Muscle of leg (tissue), 3 donors: ENCODE measurements at regions not wholly inside any gene's neighbourhood (a gene's known extent, or its start where the extent isn't known, plus 50 kb on each side); places are given as distances from the start of the nearest gene placed in this dataset.
"Not testable (repeated sequence)": the region's sequence is repeated elsewhere in the genome, so short reads cannot be mapped to it uniquely, and the experiment has no call there.

Experiments
- DNase-seq: peaks from one replicate; pipeline ENCODE4 v3.0.0; 2013
- H3K27ac ChIP-seq: one replicate; pipeline ENCODE4 v1.5.1; 2013; ENCODE audit warnings: mild to moderate bottlenecking, low read length, control low read depth
- H3K27me3 ChIP-seq: one replicate; pipeline ENCODE4 v1.6.1; 2013; ENCODE audit warnings: low read length; ENCODE audit not compliant: control insufficient read depth, insufficient read depth
- H3K36me3 ChIP-seq: one replicate; pipeline ENCODE4 v1.6.1; 2013; ENCODE audit warnings: low read length; ENCODE audit not compliant: control insufficient read depth, insufficient read depth
- H3K4me1 ChIP-seq: one replicate; pipeline ENCODE4 v1.6.1; 2013; ENCODE audit warnings: low read length; ENCODE audit not compliant: control insufficient read depth, insufficient read depth
- H3K4me3 ChIP-seq: one replicate; pipeline ENCODE4 v1.5.1; 2013; ENCODE audit warnings: low read length, control low read depth
- H3K9me3 ChIP-seq: replicated peaks from 2 replicates; pipeline ENCODE4 v1.6.1; 2013; ENCODE audit warnings: low read depth, low read length; ENCODE audit not compliant: control insufficient read depth
- WGBS: methylation state at CpG from one replicate; pipeline ENCODE4 v1.1.5; 2013; ENCODE audit warnings: missing lambda C conversion rate; ENCODE audit not compliant: insufficient coverage; 5-methylcytosine and 5-hydroxymethylcytosine counted together

- no peak for DNase-seq
- H3K9me3 ChIP-seq, result peaks cover 48% of the 10 kb centered on the region
- H3K4me3 ChIP-seq, result no peak overlapping the region
- no peaks in the 10 kb centered on the region for H3K36me3 ChIP-seq
- H3K27ac ChIP-seq, result no peak overlapping the region
- 92% methylated on average over 13 of the region's 15 CpGs for WGBS
- no peaks in the 10 kb centered on the region for H3K4me1 ChIP-seq
- H3K27me3 ChIP-seq, result no peaks in the 10 kb centered on the region
These were observed 138.0 kb upstream of the WSB1 start for GRCh38 chr17:27155866-27156265.

GRCh38 chr17:27157297-27157696 lies 136.6 kb upstream of the WSB1 start:
- WGBS, result 85% methylated on average over 5 of the region's 8 CpGs
- Histone ChIP-seq H3K36me3 (no peaks in the 10 kb centered on the region), H3K4me3 (no peak overlapping the region), H3K27ac (no peak overlapping the region), H3K27me3 (no peaks in the 10 kb centered on the region), H3K4me1 (no peaks in the 10 kb centered on the region), H3K9me3 (peaks cover 48% of the 10 kb centered on the region)
- no peak for DNase-seq

DNA sequence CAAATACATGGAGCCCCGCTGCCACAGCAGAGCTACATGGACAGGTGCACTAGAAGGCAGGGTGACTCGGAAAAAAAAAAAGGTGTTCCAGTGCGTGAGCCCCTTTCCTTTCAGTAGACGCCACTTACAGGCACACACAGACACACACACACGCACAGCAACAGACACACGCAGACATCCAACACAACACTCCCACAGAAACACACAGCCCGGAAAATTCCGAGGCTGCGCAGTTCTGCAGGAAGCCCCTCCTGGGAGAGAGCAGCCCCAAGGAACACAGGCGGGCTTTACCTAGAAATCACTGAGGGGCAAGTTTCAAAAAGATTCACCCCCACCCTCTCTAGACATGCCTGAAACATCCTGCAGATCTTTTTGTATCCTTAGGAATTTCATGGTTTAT lies 136.0 kb upstream of the WSB1 start:
- WGBS, result 96% methylated on average over 6 of the region's 10 CpGs
- H3K4me1 ChIP-seq, result no peaks in the 10 kb centered on the region
- no peaks in the 10 kb centered on the region for H3K36me3 ChIP-seq
- H3K27me3 ChIP-seq, result no peaks in the 10 kb centered on the region
- no peak overlapping the region for H3K27ac ChIP-seq
- no peak overlapping the region for H3K4me3 ChIP-seq
- peaks cover 43% of the 10 kb centered on the region for H3K9me3 ChIP-seq
- DNase-seq, result no peak

- no peak for DNase-seq
- Histone ChIP-seq H3K36me3 (no peaks in the 10 kb centered on the region), H3K27me3 (no peaks in the 10 kb centered on the region), H3K9me3 (peaks cover 45% of the 10 kb centered on the region), H3K4me3 (no peak overlapping the region), H3K27ac (no peak overlapping the region), H3K4me1 (no peaks in the 10 kb centered on the region)
- 93% methylated on average over 18 of the region's 18 CpGs for WGBS
These were observed 135.5 kb upstream of the WSB1 start for GRCh38 chr17:27158382-27158781.

GRCh38 chr17:27180322-27180721 lies 113.6 kb upstream of the WSB1 start:
- H3K36me3 ChIP-seq, result no peaks in the 10 kb centered on the region
- H3K9me3 ChIP-seq, result peaks cover 2% of the 10 kb centered on the region
- no peaks in the 10 kb centered on the region for H3K27me3 ChIP-seq
- no peak overlapping the region for H3K4me3 ChIP-seq
- WGBS, result no CpG with 5 or more reads among the region's 5 CpGs
- no peak overlapping the region for H3K27ac ChIP-seq
- no peaks in the 10 kb centered on the region for H3K4me1 ChIP-seq
- no peak for DNase-seq

- not testable (repeated sequence) for H3K4me1 ChIP-seq, H3K27ac ChIP-seq, H3K36me3 ChIP-seq, H3K9me3 ChIP-seq, H3K27me3 ChIP-seq, H3K4me3 ChIP-seq, DNase-seq
- WGBS, result 40% methylated on average over 1 of the region's 2 CpGs
These were observed 112.5 kb upstream of the WSB1 start for GRCh38 chr17:27181379-27181925.

- H3K36me3 ChIP-seq, result no peaks in the 10 kb centered on the region
- no peaks in the 10 kb centered on the region for H3K27me3 ChIP-seq
- DNase-seq, result no peak
- H3K4me1 ChIP-seq, result no peaks in the 10 kb centered on the region
- peaks cover 2% of the 10 kb centered on the region for H3K9me3 ChIP-seq
- 100% methylated on average over 1 of the region's 3 CpGs for WGBS
- no peak overlapping the region for H3K4me3 ChIP-seq
- no peak overlapping the region for H3K27ac ChIP-seq
These were observed 112.0 kb upstream of the WSB1 start for GRCh38 chr17:27181935-27182334.

DNA sequence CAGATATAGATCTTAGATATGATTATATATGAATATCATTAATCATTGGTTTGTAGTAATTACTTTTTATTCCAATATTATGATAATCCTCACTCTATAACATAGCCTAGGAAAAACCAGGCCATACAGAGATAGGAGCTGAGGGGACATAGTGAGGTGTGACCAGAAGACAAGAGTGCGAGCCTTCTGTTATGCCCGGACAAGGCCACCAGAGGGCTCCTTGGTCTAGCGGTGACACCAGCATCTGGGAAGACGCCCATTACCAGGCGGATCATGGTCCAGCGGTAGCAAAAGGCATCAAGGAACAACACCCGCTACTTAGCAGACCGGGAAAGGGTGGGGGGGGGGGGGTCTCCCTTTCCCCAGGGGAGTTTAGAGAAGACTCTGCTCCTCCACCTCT lies 96.4 kb upstream of the WSB1 start:
- H3K4me1 ChIP-seq, H3K27ac ChIP-seq, H3K9me3 ChIP-seq, H3K4me3 ChIP-seq, H3K27me3 ChIP-seq, H3K36me3 ChIP-seq: not testable (repeated sequence)
- WGBS, result 40% methylated on average over 2 of the region's 8 CpGs
- DNase-seq, result peak; percentile 1

DNA sequence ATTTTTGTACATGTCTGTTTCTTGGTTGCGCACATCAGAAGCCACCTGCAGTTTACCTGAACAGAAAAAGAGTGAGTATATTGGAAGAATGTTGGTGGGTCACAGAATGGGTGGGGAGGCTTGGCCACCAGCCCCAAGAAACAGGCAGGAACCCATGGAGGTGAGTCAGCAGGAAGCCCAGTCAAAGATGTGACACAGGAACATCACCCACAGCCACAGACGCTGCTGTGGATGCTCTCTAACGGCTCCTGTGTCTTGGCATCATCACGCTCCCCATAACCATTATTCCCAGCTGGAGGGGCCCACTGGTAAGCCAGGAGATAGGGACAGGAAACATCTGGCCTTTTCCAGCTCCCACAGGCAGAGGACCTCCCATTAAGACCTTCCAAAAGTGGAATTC lies 94.0 kb upstream of the WSB1 start:
- no peak for DNase-seq
- Histone ChIP-seq H3K4me3 (no peak overlapping the region), H3K36me3 (no peaks in the 10 kb centered on the region), H3K27me3 (no peaks in the 10 kb centered on the region), H3K4me1 (no peaks in the 10 kb centered on the region), H3K9me3 (peaks cover 4% of the 10 kb centered on the region), H3K27ac (no peak overlapping the region)
- WGBS, result no CpG with 5 or more reads among the region's 4 CpGs

GRCh38 chr17:27200476-27200875 lies 93.4 kb upstream of the WSB1 start:
- H3K4me3 ChIP-seq, result no peak overlapping the region
- H3K9me3 ChIP-seq, result peaks cover 4% of the 10 kb centered on the region
- no peaks in the 10 kb centered on the region for H3K4me1 ChIP-seq
- no peak for DNase-seq
- H3K36me3 ChIP-seq, result no peaks in the 10 kb centered on the region
- no peak overlapping the region for H3K27ac ChIP-seq
- H3K27me3 ChIP-seq, result no peaks in the 10 kb centered on the region

GRCh38 chr17:27203241-27203640 lies 90.7 kb upstream of the WSB1 start:
- no CpG with 5 or more reads among the region's 3 CpGs for WGBS
- no peaks in the 10 kb centered on the region for H3K4me1 ChIP-seq
- H3K27me3 ChIP-seq, result no peaks in the 10 kb centered on the region
- no peak overlapping the region for H3K4me3 ChIP-seq
- no peak overlapping the region for H3K27ac ChIP-seq
- peaks cover 6% of the 10 kb centered on the region for H3K9me3 ChIP-seq
- DNase-seq, result no peak
- H3K36me3 ChIP-seq, result no peaks in the 10 kb centered on the region
